ENCODE measurements at regions not wholly inside any gene's neighbourhood (a gene's known extent, or its start where the extent isn't known, plus 50 kb on each side); places are given as distances from the start of the nearest gene placed in this dataset.

DNA sequence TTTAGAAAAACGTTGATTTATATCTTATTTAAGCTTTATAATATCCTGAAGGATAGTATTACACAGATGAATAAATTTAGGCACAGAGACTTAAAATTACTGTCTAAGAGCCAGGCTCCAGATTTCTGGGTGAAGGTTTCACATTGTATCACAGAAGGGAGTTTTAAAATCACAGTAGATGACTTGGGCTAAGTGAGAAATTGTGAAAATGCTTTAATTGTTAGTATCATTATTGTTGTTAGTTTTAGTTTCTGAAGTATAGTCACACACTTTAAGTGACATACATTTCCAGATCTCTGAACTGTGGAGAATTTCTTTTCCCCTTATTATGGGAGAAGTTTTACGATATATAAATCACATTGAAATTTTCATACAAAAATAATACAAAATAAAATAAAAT, 83.5 kb downstream of the NDUFS5 start:
- no peak for DNase-seq

GRCh38 chr1:39110325-39110851, 84.2 kb downstream of the NDUFS5 start:
- no peak for DNase-seq

GRCh38 chr1:39110882-39111281, 84.7 kb downstream of the NDUFS5 start:
- DNase-seq = no peak

- DNase-seq = no peak
These were observed 87.1 kb downstream of the NDUFS5 start for GRCh38 chr1:39113109-39113743.

- no peak for DNase-seq
These were observed 89.0 kb upstream of the MACF1 start for GRCh38 chr1:39115271-39116110.

DNA sequence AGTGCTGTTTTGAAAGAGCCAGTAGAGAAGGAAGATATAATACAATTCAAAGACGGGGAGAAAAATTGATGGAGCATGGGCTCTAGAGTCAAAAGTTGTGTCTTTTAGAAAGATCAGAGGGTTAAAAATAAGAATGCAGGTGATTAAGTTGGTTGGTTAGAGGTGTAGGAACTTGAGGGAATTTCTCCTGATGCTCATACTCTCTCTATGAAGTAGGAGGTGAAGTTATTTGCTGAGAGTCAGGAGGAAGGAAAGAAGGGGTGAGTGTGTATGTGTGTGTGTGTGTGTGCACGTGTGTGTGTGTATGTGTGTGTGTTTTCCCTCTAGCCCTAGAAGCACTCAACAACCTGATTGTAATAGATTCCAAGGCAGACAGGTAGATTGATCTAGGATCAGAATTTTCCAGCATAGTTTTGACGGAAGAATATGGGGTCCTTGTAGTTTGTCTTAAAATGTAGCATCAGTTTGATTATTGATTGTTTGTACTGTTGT, 88.3 kb upstream of the MACF1 start:
- no peak for DNase-seq

- DNase-seq = no peak
These were observed 87.4 kb upstream of the MACF1 start for GRCh38 chr1:39116860-39117728.

DNA sequence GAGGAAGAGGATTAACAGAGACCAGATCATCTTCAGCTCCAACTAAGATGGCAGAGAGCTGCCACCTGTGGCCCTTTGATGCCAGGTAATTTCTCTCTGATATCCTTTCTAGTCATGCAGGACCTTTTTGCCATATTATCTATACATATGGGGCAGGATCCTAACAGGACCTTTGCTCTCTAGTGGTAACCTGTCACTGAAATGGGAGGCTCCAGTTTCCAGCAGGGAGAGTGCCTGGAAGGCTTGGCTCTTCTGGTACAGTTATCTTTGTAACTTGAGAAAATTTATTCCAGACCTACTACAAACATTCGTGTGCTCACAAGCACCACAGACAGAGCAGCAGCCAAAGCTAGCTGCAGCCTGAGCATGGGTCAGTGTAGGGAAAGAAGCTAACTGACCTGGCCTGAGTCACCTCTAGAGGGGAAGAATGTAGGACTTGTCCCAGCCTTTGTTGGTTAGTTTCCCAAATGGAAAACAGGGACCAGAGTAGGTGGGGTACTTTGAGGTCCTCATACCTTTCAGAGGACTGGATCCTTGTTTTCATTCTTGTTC, 86.5 kb upstream of the MACF1 start:
- no peak for DNase-seq

GRCh38 chr1:39122056-39122455, 82.4 kb upstream of the MACF1 start:
- DNase-seq = no peak

DNA sequence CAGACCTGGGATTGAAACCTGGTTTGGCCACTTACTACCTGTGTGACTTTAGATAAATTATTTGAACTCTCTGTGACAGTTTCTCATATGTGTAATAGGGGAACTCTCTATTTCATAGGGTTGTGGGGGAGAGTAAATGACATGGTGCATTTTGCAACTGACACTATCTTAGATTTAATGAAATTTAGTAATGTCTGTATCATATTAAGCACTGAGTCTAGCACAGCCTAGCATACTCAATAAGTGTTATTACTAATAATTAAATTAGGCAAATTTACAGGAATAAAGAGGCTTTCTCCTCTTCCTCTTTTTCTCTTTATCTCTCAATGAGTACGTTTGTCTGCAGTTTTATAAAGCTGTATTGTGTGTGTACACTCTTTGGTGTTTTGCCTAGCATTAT, 80.2 kb upstream of the MACF1 start:
- no peak for DNase-seq

DNA sequence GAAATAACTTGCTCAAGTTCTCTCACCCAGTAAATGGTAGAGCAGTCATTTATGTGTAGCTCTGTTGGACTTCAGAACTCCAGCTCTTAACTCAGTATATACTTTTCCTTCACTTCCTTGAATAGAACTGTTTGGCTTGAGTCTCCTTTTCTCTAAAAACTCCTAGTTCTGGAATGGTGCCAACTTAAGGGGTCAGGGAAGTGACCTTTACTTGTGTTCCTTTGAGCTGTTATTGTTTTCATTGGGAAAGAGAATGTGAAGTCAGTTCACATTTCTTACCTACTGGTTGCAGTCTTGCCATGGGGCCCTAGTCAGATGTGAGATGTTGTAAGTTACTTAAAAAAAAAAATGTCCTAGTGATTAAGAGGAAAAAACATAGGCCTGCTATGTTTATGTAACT, 77.0 kb upstream of the MACF1 start:
- no peak for DNase-seq

- DNase-seq = no peak
These were observed 76.4 kb upstream of the MACF1 start for GRCh38 chr1:39128126-39128525.

GRCh38 chr1:39128959-39129358, 75.5 kb upstream of the MACF1 start:
- DNase-seq = no peak

- DNase-seq = no peak
These were observed 75.0 kb upstream of the MACF1 start for GRCh38 chr1:39129514-39129913.

DNA sequence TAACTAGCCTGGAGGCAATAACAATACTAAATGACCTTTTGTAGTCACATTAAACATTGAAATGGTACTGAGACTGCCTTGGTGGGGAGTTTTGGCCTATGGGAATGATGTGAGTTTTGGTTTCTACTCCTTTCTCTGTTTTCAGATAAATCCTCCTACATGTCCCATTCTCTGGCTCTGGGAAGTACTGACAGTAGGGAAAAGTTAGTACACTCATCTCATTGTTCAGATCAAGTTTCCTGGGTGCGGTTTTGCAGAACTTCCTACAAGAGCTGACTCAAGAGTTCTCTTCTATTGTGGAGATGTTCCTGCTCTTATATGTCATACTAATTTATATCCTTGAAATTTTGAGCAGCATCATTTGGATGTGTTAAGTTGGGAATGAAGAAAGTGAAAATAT, 74.2 kb upstream of the MACF1 start:
- DNase-seq = no peak

GRCh38 chr1:39131940-39132339, 72.6 kb upstream of the MACF1 start:
- no peak for DNase-seq

DNA sequence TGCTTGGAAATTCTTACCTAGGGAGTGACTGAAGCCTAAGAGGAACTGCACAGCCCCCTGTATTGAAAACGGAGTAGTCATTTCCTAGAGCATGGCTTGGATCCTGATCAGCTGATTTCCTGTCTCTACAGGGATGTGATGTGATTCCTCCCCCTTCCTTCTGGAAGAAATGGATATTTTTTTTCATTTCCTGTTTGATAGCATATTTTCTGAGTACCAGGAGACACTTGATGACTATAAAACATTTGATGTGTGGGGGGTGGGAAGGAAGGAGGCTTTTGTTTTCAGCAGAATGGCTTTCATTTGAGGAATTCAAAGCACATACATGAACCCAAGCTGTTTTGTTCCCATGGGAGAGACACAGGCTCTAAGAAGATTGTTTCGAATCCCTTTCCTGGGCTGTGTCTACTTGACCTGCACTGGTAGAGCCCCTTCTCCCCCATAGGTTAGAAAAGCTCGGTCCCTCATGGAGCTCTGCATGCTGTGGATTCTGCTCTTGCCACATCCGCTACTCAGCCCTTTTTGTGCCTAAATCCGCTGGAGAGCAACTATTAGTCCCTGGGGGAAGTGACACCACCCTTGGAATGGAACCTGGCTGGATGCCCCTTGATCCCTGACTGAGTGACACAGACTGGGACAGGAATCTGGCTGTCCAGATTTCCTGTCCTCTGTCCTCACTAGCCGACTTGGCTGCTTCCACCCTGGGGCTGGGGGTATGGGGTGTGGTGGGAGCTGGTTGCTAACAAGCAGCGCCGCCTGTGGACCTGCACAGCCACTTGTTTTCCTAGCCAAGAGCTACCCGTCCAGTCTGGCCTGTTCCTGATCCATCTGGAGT, 71.8 kb upstream of the MACF1 start:
- no peak for DNase-seq

DNA sequence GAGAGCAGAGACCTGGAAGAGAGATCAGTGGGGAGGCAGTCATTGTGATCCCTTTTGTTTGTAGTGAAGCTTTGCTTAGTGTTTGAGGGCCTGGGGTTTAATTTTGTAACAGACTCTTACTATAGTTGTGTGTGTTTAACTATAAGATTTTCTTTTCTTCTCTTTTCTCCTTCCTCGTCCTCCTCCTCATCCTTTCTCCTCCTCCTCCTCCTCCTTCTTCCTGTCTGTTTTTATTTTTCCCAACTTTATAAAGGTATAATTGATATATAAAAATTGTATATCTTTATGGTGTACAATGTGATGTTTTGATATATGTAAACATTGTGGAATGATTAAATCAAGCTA, 71.2 kb upstream of the MACF1 start:
- no peak for DNase-seq

DNA sequence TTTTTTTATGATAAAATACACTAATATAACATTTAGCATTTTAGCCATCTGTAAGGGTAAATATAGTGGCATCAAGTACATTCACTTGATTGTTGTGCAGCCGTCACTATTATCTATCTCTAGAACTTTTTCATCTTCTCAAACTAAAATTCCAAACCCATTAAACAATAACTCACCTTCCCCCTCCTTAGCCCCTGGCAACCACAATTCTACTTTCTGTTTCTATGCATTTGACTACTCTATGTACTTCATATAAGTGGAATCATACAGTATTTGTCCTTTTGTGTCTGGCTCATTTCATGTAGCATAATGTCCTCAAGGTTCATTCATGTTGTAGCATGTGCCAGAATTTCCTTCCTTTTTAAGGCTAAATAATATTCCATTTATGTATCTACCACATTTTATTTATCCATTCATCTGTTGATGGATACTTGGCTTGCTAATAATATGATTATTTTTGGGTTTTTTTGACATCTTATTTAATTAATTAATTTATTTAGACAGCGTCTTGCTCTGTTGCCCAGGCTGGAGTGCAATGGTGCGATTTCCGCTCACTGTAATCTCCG, 69.6 kb upstream of the MACF1 start:
- DNase-seq = no peak

DNA sequence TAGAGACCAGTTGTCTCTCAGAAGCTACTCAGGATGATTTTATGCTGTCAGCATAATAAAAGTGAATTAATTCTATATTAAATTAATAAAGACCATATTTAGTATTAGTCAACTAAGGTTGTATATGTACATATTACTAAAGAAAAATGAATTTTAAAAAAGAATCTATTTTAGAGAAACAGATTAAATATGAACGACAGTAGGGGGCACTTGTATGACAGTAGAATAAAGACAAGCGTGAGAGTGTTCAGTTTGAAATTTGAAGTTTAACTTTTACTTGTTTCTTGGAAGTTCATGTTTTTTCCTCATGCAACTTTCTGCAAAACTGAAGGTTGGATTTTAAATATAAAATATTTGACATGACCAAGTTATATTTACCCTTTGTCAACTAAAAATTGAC, 67.9 kb upstream of the MACF1 start:
- DNase-seq = no peak

DNA sequence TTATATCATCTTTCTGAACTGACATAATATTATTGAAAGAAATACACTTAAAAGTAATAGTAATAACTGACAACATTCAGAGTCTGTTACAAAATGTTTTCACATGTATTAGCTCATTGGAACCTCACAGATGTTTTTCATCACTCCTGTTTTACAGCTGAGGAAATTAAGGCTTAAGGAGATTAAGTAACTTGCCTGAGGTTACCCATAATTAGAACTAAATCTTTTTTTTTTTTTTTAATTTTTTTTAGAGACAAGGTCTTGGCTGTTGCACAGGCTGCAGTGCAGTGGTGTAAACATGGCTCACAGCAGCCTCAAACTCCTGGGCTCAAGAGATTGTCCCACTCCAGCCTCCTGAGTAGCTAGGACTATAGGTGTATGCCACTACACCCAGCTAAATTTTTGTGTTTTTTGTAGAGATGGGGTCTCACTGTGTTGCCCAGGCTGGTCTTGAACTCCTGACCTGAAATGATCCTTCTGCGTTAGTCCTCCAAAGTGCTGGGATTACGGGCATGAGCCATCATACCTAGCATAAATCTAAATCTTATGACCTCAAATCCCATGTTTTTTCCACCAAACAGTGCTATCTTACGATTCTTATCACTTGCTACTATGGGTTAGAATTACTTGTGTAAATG, 64.7 kb upstream of the MACF1 start:
- no peak for DNase-seq

Measured in KG1 (cell line).